Chondrocyte (in vitro differentiated cells): ENCODE measurements at regions not wholly inside any gene's neighbourhood (a gene's known extent, or its start where the extent isn't known, plus 50 kb on each side); places are given as distances from the start of the nearest gene placed in this dataset.
"Not testable (repeated sequence)": the region's sequence is repeated elsewhere in the genome, so short reads cannot be mapped to it uniquely, and the experiment has no call there.

Experiments
- DNase-seq: peaks from one replicate; pipeline ENCODE4 v3.0.0; 2021; ENCODE audit warnings: mixed read lengths, low spot score
- H3K27ac Mint-ChIP-seq: one replicate; pipeline ENCODE4 v1.8.0; 2021; ENCODE audit warnings: mild to moderate bottlenecking, moderate library complexity, mixed read lengths; ENCODE audit not compliant: unreplicated experiment
- H3K27me3 Mint-ChIP-seq: 2 replicates; pipeline ENCODE4 v1.8.0; 2021; ENCODE audit warnings: low read depth, mixed read lengths
- H3K36me3 Mint-ChIP-seq: 2 replicates; pipeline ENCODE4 v1.8.0; 2021; ENCODE audit warnings: low read depth, mixed read lengths
- H3K4me1 Mint-ChIP-seq: 2 replicates; pipeline ENCODE4 v1.8.0; 2021; ENCODE audit warnings: low read depth, mild to moderate bottlenecking, mixed read lengths
- H3K4me3 Mint-ChIP-seq: one replicate; pipeline ENCODE4 v1.8.0; 2021; ENCODE audit warnings: mild to moderate bottlenecking, moderate library complexity, mixed read lengths; ENCODE audit not compliant: unreplicated experiment
- H3K9me3 Mint-ChIP-seq: 2 replicates; pipeline ENCODE4 v1.8.0; 2021; ENCODE audit warnings: low read depth, mixed read lengths
- CTCF ChIP-seq: fragments of 200-600 bp; sonication (generic); IDR thresholded peaks from 2 replicates; pipeline ENCODE4 v1.5.0; 2021; ENCODE audit warnings: antibody characterized with exemption, mild to moderate bottlenecking, moderate library complexity

GRCh38 chr6:23659125-23659524 is 466.9 kb upstream of the NRSN1 start:
- no peak overlapping the region for H3K27ac Mint-ChIP-seq
- peaks cover 5% of the 10 kb centered on the region for H3K4me1 Mint-ChIP-seq

GRCh38 chr6:23661549-23661948 is 464.5 kb upstream of the NRSN1 start:
- H3K4me1 Mint-ChIP-seq, result peaks cover 5% of the 10 kb centered on the region
- no peaks in the 10 kb centered on the region for H3K36me3 Mint-ChIP-seq
- no peak for DNase-seq
- no peak for TF ChIP-seq CTCF
- no peak overlapping the region for H3K27ac Mint-ChIP-seq
- H3K4me3 Mint-ChIP-seq, result no peak overlapping the region
- H3K27me3 Mint-ChIP-seq, result no peaks in the 10 kb centered on the region
- peaks cover 12% of the 10 kb centered on the region for H3K9me3 Mint-ChIP-seq

More at GRCh38 chr6:23659125-23659524, 466.9 kb upstream of the NRSN1 start:
- H3K27me3 Mint-ChIP-seq, result no peaks in the 10 kb centered on the region
- H3K4me3 Mint-ChIP-seq, result no peak overlapping the region
- DNase-seq, result no peak
- TF ChIP-seq CTCF, result peak; percentile 81
- H3K36me3 Mint-ChIP-seq, result no peaks in the 10 kb centered on the region
- no peaks in the 10 kb centered on the region for H3K9me3 Mint-ChIP-seq

GRCh38 chr6:23663096-23663495 is 462.9 kb upstream of the NRSN1 start:
- Mint-ChIP-seq H3K4me1 (peaks cover 5% of the 10 kb centered on the region), H3K9me3 (peaks cover 26% of the 10 kb centered on the region), H3K27me3 (no peaks in the 10 kb centered on the region), H3K4me3 (no peak overlapping the region), H3K27ac (no peak overlapping the region), H3K36me3 (peaks cover 3% of the 10 kb centered on the region)
- no peak for TF ChIP-seq CTCF
- no peak for DNase-seq

- H3K4me1 Mint-ChIP-seq, result peaks cover 5% of the 10 kb centered on the region
- no peak for DNase-seq
- H3K27me3 Mint-ChIP-seq, result no peaks in the 10 kb centered on the region
- H3K4me3 Mint-ChIP-seq, result no peak overlapping the region
- no peak for TF ChIP-seq CTCF
- no peak overlapping the region for H3K27ac Mint-ChIP-seq
- H3K9me3 Mint-ChIP-seq, result peaks cover 27% of the 10 kb centered on the region
- H3K36me3 Mint-ChIP-seq, result peaks cover 3% of the 10 kb centered on the region
These were observed 462.4 kb upstream of the NRSN1 start for GRCh38 chr6:23663652-23664051.

- H3K36me3 Mint-ChIP-seq, H3K27ac Mint-ChIP-seq, H3K4me1 Mint-ChIP-seq, H3K4me3 Mint-ChIP-seq, DNase-seq, H3K27me3 Mint-ChIP-seq: not testable (repeated sequence)
- peaks cover 44% of the 10 kb centered on the region for H3K9me3 Mint-ChIP-seq
These were observed 460.1 kb upstream of the NRSN1 start for GRCh38 chr6:23665911-23666310.

GRCh38 chr6:23672737-23673136 is 453.3 kb upstream of the NRSN1 start:
- Mint-ChIP-seq H3K27ac (no peak overlapping the region), H3K9me3 (peaks cover 63% of the 10 kb centered on the region)

More at GRCh38 chr6:23672737-23673136, 453.3 kb upstream of the NRSN1 start:
- Mint-ChIP-seq H3K4me3 (no peak overlapping the region), H3K36me3 (peaks cover 24% of the 10 kb centered on the region), H3K4me1 (no peaks in the 10 kb centered on the region), H3K27me3 (no peaks in the 10 kb centered on the region)
- DNase-seq, result no peak
- no peak for TF ChIP-seq CTCF
